K562 (cell line): ENCODE measurements at regions not wholly inside any gene's neighbourhood (a gene's known extent, or its start where the extent isn't known, plus 50 kb on each side); places are given as distances from the start of the nearest gene placed in this dataset.

ENCODE experiments used
- C11orf30 ChIP-seq: fragments of 450-650 bp; IDR thresholded peaks from 2 replicates; pipeline ENCODE4 v1.6.1; 2016; ENCODE audit warnings: low read depth, mild to moderate bottlenecking
- CBX5 ChIP-seq: IDR thresholded peaks from 2 replicates; pipeline ENCODE4 v1.6.1; 2014; ENCODE audit warnings: low read depth, borderline replicate concordance
- CTCF ChIP-seq, 3 experiments: IDR thresholded peaks in 2 of 3; conservative IDR thresholded peaks in 1 of 3; 2 replicates each; pipeline ENCODE4 v1.5.1; 2011 to 2012; ENCODE audit warnings: low read length in 3 of 3, mild to moderate bottlenecking in 3 of 3, control low read depth in 2 of 3, improper control_type of control experiment in 1 of 3, inconsistent platforms in 1 of 3, low read depth in 1 of 3, mixed read lengths in 1 of 3, moderate library complexity in 1 of 3; ENCODE audit not compliant: insufficient read depth in 2 of 3
- EGR1 ChIP-seq: fragments of 450-650 bp; conservative IDR thresholded peaks from 2 replicates; pipeline ENCODE4 v1.6.1; 2017; ENCODE audit warnings: mild to moderate bottlenecking
- FOXJ3 ChIP-seq: sonication (generic); formaldehyde crosslinking; IDR thresholded peaks from 2 replicates; pipeline ENCODE4 v1.4.0; 2020; ENCODE audit warnings: mild to moderate bottlenecking, missing genetic modification reagents
- HDAC2 ChIP-seq: fragments of 450-650 bp; IDR thresholded peaks from 2 replicates; pipeline ENCODE4 v1.6.1; 2016; ENCODE audit warnings: mild to moderate bottlenecking
- HDAC6 ChIP-seq: IDR thresholded peaks from 2 replicates; pipeline ENCODE4 v1.6.1; 2012; ENCODE audit warnings: low read depth, mild to moderate bottlenecking, control low read depth, inconsistent platforms, low read length, moderate library complexity
- PHF20 ChIP-seq: fragments of 450-650 bp; IDR thresholded peaks from 2 replicates; pipeline ENCODE4 v1.6.1; 2018; ENCODE audit not compliant: partially characterized antibody
- RCOR1 ChIP-seq, 2 experiments: IDR thresholded peaks; 2 replicates each; pipeline ENCODE4 v1.6.1; 2012; ENCODE audit warnings: low read depth in 2 of 2, low read length in 2 of 2, borderline replicate concordance in 1 of 2, improper control_type of control experiment in 1 of 2
- SP1 ChIP-seq: sonication (generic); formaldehyde crosslinking; IDR thresholded peaks from 2 replicates; pipeline ENCODE4 v1.8.1; 2022; ENCODE audit warnings: mild to moderate bottlenecking, missing genetic modification reagents
- U2AF1 ChIP-seq: fragments of 200-400 bp; formaldehyde crosslinking; optimal IDR thresholded peaks from 2 replicates; pipeline ENCODE3; 2017; ENCODE audit warnings: mild to moderate bottlenecking, low read depth, low read length, moderate library complexity
- ZBTB26 ChIP-seq: fragments of 450-650 bp; formaldehyde crosslinking; IDR thresholded peaks from 2 replicates; pipeline ENCODE4 v1.4.0; 2022; ENCODE audit warnings: missing genetic modification characterization

GRCh38 chr16:86977076-86977676, 340.0 kb downstream of the C16orf95 start:
- TF ChIP-seq HDAC6 (no peak), PHF20 (no peak), FOXJ3 (CRISPR knock-in tag) (no peak), RCOR1 (IDR thresholded peaks at IDR 0.05; ENCODE audit: borderline replicate concordance in 1 of 2, low read depth in 2 of 2, low read length in 2 of 2) (no peak), U2AF1 (no peak), CBX5 (no peak), ZBTB26 (CRISPR knock-in tag) (no peak), C11orf30 (no peak), CTCF (IDR thresholded peaks at IDR 0.05 in 2 of 3, conservative IDR thresholded peaks at IDR 0.05 in 1 of 3; ENCODE audit: insufficient read depth in 2 of 3, low read depth in 1 of 3, low read length in 3 of 3) (no peak), SP1 (CRISPR knock-in tag) (no peak), EGR1 (no peak), HDAC2 (no peak)
